ENCODE measurements at regions not wholly inside any gene's neighbourhood (a gene's known extent, or its start where the extent isn't known, plus 50 kb on each side); places are given as distances from the start of the nearest gene placed in this dataset.

DNA sequence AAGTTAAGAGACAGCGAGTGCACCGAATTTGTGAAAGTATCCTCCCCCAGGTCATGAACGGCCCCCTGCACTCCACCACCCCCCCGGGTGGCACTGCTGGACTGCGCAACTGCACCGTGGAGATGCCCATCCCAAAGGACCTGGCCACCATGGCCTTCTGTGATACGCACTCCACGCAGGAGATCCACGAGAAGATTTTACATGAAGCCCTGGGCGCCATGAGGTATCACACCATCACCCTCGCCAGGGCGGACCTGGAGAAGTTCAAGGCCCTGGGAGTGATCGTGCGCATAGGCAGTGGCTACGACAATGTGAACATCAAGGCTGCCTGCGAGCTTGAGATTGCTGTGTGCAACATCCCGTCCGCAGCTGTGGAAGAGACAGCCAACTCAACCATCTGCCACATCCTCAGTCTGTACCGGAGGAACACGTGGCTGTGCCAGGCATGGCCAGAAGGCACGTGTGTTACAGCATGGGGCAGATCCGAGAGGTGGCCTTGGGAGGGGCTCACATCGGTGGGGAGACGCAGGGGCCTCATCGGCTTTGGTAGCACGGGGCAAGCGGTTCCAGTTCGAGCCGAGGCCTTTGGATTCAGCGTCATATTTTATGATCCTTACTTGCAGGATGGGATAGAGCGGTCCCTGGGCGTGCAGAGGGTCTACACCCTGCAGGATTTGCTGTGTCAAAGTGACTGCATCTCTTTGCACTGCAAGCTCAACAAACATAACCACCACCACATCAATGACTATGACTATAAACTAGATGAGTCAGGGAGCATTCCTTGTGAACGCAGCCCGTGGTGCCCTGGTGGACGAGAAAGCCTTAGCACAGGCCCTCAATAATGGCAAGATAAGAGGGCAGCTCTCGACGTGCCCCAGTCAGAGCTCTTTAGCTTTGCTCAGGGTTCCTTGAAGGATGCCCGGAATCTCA, 290.8 kb upstream of the MC4R start:
- DNase-seq (ENCODE audit: low read depth in 2 of 2), result no peak
- TF ChIP-seq, protein P1, sequence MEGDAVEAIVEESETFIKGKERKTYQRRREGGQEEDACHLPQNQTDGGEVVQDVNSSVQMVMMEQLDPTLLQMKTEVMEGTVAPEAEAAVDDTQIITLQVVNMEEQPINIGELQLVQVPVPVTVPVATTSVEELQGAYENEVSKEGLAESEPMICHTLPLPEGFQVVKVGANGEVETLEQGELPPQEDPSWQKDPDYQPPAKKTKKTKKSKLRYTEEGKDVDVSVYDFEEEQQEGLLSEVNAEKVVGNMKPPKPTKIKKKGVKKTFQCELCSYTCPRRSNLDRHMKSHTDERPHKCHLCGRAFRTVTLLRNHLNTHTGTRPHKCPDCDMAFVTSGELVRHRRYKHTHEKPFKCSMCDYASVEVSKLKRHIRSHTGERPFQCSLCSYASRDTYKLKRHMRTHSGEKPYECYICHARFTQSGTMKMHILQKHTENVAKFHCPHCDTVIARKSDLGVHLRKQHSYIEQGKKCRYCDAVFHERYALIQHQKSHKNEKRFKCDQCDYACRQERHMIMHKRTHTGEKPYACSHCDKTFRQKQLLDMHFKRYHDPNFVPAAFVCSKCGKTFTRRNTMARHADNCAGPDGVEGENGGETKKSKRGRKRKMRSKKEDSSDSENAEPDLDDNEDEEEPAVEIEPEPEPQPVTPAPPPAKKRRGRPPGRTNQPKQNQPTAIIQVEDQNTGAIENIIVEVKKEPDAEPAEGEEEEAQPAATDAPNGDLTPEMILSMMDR (IDR thresholded peaks at IDR 0.05; ENCODE audit: low read depth, low read length), result no peak
- no peak overlapping the region for H3K4me3 ChIP-seq (replicated peaks in 1 of 2; ENCODE audit: low read depth in 2 of 2, low read length in 2 of 2)

DNA sequence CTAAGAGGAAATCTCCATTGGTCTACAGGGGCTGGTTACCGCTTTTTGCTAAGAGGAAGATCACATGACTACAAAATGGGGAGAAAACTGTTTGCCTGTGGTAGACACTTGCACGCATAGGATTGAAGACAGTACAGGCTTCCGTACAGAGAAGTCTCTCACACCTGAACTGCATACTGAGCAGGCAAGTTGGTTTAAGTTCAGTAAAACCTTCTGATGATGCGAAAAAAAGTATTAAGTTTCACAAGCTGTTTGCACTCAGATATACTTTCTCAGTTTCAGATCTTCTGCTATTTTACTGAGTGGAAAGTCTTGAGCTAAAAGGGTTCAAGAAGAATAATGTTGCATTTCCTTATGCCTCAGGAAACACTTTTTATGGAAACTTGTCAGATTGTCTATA, 292.2 kb upstream of the MC4R start:
- no peak for DNase-seq (ENCODE audit: low read depth in 2 of 2)
- no peak overlapping the region for H3K4me3 ChIP-seq (replicated peaks in 1 of 2; ENCODE audit: low read depth in 2 of 2, low read length in 2 of 2)
- TF ChIP-seq, protein P1 (IDR thresholded peaks at IDR 0.05; ENCODE audit: low read depth, low read length), result no peak

DNA sequence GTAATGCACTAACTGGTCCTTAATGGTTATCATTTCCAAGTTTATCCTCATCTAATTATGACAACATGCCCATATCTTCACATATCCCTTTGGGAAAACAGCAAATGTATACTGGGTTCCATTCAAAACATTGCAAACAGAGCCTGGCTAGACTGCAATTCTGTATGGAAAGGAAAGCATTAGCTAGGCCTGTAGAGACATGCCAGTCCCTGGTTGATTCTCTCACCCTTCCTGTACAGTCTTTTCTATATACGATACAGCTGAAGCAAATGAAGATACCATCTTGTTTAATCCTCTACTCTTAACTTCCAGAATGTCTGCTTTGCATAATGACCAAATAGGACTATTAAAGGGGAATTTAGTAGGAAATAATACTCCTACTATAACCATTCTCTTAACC, 294.4 kb upstream of the MC4R start:
- TF ChIP-seq, protein P1 (IDR thresholded peaks at IDR 0.05; ENCODE audit: low read depth, low read length), result no peak
- H3K4me3 ChIP-seq (replicated peaks in 1 of 2; ENCODE audit: low read depth in 2 of 2, low read length in 2 of 2), result no peak overlapping the region
- no peak for DNase-seq (ENCODE audit: low read depth in 2 of 2)

DNA sequence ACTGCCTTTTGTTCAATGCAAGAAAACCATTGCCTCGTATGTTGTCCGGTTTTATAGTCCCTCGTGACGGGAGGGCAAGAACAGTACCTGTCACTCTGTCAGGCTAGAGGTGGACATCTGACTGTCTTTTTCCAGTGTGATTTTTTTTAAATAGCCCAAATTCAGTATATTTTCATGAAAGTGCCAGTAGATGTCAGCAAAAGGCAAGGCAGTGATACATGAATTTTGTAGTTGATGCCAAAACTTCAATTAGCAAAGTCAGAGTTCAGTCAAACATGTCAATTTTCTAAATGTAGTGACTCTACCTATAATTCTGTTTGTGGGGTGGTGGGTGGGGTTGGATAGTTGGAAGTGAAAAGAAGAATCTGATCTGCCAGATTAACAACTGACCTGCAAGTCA, 296.0 kb upstream of the MC4R start:
- TF ChIP-seq, protein P1 (IDR thresholded peaks at IDR 0.05; ENCODE audit: low read depth, low read length), result no peak
- DNase-seq (ENCODE audit: low read depth in 2 of 2), result no peak
- H3K4me3 ChIP-seq (replicated peaks in 1 of 2; ENCODE audit: low read depth in 2 of 2, low read length in 2 of 2), result no peak overlapping the region

DNA sequence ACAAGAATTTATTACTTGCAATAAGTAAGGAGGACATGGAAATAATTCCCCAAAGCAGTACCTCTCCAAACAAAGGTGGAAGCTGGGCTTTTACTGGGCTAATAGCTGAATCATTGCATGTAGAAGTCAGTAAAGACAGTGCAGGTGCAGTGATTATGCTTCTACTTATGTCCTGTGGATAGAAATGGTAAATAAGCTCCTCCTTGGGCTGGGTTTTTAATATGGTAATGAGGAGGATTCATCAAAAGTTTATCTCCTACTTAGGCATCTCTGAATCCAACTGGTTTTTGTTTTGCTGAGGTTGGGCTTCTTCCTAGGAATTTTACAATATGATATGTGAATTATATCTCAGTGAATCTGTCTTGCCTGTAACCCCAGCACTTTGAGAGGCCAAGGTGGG, 297.4 kb upstream of the MC4R start:
- no peak overlapping the region for H3K4me3 ChIP-seq (replicated peaks in 1 of 2; ENCODE audit: low read depth in 2 of 2, low read length in 2 of 2)
- TF ChIP-seq, protein P1 (IDR thresholded peaks at IDR 0.05; ENCODE audit: low read depth, low read length), result no peak
- DNase-seq (ENCODE audit: low read depth in 2 of 2), result no peak

DNA sequence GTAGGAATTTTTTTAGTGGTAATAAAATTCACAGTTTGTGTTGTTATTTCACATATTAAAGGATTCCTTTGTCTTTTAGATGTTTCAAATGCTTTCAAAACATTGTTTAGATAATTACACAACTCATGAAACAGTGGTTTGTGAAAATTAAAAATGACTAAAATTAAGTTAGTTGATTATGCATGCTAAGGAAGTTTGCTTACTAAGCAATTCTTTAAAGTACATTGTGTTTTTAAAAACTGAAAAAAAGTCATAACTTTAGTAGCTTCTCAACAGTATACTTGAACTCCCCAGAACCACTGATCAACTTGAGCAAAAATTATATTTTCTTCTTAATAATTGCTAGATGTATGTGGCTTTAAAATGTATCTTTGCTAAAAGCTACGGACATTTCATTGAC, 298.4 kb upstream of the MC4R start:
- H3K4me3 ChIP-seq (replicated peaks in 1 of 2; ENCODE audit: low read depth in 2 of 2, low read length in 2 of 2), result no peak overlapping the region
- TF ChIP-seq, protein P1 (IDR thresholded peaks at IDR 0.05; ENCODE audit: low read depth, low read length), result no peak
- no peak for DNase-seq (ENCODE audit: low read depth in 2 of 2)

All from cardiac fibroblast (primary cell).